ENCODE measurements at regions not wholly inside any gene's neighbourhood (a gene's known extent, or its start where the extent isn't known, plus 50 kb on each side); places are given as distances from the start of the nearest gene placed in this dataset.

- Mint-ChIP-seq H3K36me3 (no peaks in the 10 kb centered on the region), H3K9me3 (peaks cover 2% of the 10 kb centered on the region), H3K4me3 (no peak overlapping the region), H3K27me3 (no peaks in the 10 kb centered on the region), H3K27ac (no peak overlapping the region), H3K4me1 (no peaks in the 10 kb centered on the region)
- POLR2A ChIA-PET: no interaction called here
- no peak for DNase-seq
- ATAC-seq (ENCODE audit: low read depth): no peak
Measured at GRCh38 chr4:14096396-14096965, 469.0 kb upstream of the BOD1L1 start.

GRCh38 chr4:14100349-14100748 lies 472.8 kb upstream of the BOD1L1 start:
- Mint-ChIP-seq H3K4me1 (no peaks in the 10 kb centered on the region), H3K9me3 (no peaks in the 10 kb centered on the region), H3K27ac (no peak overlapping the region), H3K27me3 (no peaks in the 10 kb centered on the region), H3K4me3 (no peak overlapping the region), H3K36me3 (no peaks in the 10 kb centered on the region)
- ATAC-seq (ENCODE audit: low read depth): no peak
- no peak for DNase-seq
- POLR2A ChIA-PET: no interaction called here

GRCh38 chr4:14110407-14110806 lies 482.9 kb upstream of the BOD1L1 start:
- POLR2A ChIA-PET: no interaction called here
- DNase-seq (no peak), ATAC-seq (ENCODE audit: low read depth) (no peak)
- Mint-ChIP-seq H3K36me3 (no peaks in the 10 kb centered on the region), H3K4me1 (peaks cover 1% of the 10 kb centered on the region), H3K27me3 (no peaks in the 10 kb centered on the region), H3K4me3 (no peak overlapping the region), H3K9me3 (peaks cover 3% of the 10 kb centered on the region), H3K27ac (no peak overlapping the region)

- Mint-ChIP-seq H3K4me3 (no peak overlapping the region), H3K27ac (no peak overlapping the region), H3K4me1 (peaks cover 1% of the 10 kb centered on the region), H3K36me3 (no peaks in the 10 kb centered on the region), H3K27me3 (no peaks in the 10 kb centered on the region), H3K9me3 (peaks cover 1% of the 10 kb centered on the region)
- ATAC-seq (ENCODE audit: low read depth) (no peak), DNase-seq (no peak)
- POLR2A ChIA-PET: no interaction called here
Measured at GRCh38 chr4:14111730-14112181, 484.2 kb upstream of the BOD1L1 start.

GRCh38 chr4:14115106-14115505 lies 487.6 kb upstream of the BOD1L1 start:
- H3K4me3 Mint-ChIP-seq: no peak overlapping the region
- POLR2A ChIA-PET: no interaction called here

GRCh38 chr4:14117575-14118238 lies 490.2 kb upstream of the BOD1L1 start:
- H3K27me3 Mint-ChIP-seq: no peaks in the 10 kb centered on the region
- no peaks in the 10 kb centered on the region for H3K9me3 Mint-ChIP-seq
- DNase-seq (no peak), ATAC-seq (ENCODE audit: low read depth) (no peak)
- no peak overlapping the region for H3K27ac Mint-ChIP-seq
- peaks cover 2% of the 10 kb centered on the region for H3K4me1 Mint-ChIP-seq
- no peaks in the 10 kb centered on the region for H3K36me3 Mint-ChIP-seq
- no peak overlapping the region for H3K4me3 Mint-ChIP-seq
- POLR2A ChIA-PET: no interaction called here

More at GRCh38 chr4:14115106-14115505, 487.6 kb upstream of the BOD1L1 start:
- Mint-ChIP-seq H3K9me3 (no peaks in the 10 kb centered on the region), H3K27me3 (no peaks in the 10 kb centered on the region), H3K36me3 (no peaks in the 10 kb centered on the region), H3K4me1 (peaks cover 3% of the 10 kb centered on the region), H3K27ac (no peak overlapping the region)
- ATAC-seq (ENCODE audit: low read depth) (no peak), DNase-seq (no peak)

GRCh38 chr4:14124816-14125215 lies 497.3 kb upstream of the BOD1L1 start:
- Mint-ChIP-seq H3K4me3 (no peak overlapping the region), H3K4me1 (no peaks in the 10 kb centered on the region), H3K27ac (no peak overlapping the region), H3K36me3 (no peaks in the 10 kb centered on the region), H3K9me3 (no peaks in the 10 kb centered on the region), H3K27me3 (no peaks in the 10 kb centered on the region)
- POLR2A ChIA-PET: no interaction called here
- DNase-seq (no peak), ATAC-seq (ENCODE audit: low read depth) (no peak)

GRCh38 chr4:14125375-14126129 lies 498.0 kb upstream of the BOD1L1 start:
- no peaks in the 10 kb centered on the region for H3K36me3 Mint-ChIP-seq
- no peaks in the 10 kb centered on the region for H3K4me1 Mint-ChIP-seq
- ATAC-seq (ENCODE audit: low read depth): no peak
- H3K4me3 Mint-ChIP-seq: no peak overlapping the region
- POLR2A ChIA-PET: no interaction called here
- no peaks in the 10 kb centered on the region for H3K9me3 Mint-ChIP-seq
- H3K27me3 Mint-ChIP-seq: no peaks in the 10 kb centered on the region
- no peak overlapping the region for H3K27ac Mint-ChIP-seq
- no peak for DNase-seq

- H3K4me1 Mint-ChIP-seq: no peaks in the 10 kb centered on the region
- POLR2A ChIA-PET: no interaction called here
Measured at GRCh38 chr4:14130551-14130950, 503.0 kb upstream of the BOD1L1 start.

GRCh38 chr4:14131335-14131734 lies 503.8 kb upstream of the BOD1L1 start:
- POLR2A ChIA-PET: no interaction called here
- no peaks in the 10 kb centered on the region for H3K4me1 Mint-ChIP-seq
- no peaks in the 10 kb centered on the region for H3K27me3 Mint-ChIP-seq
- DNase-seq (no peak), ATAC-seq (ENCODE audit: low read depth) (no peak)
- no peaks in the 10 kb centered on the region for H3K36me3 Mint-ChIP-seq
- H3K9me3 Mint-ChIP-seq: no peaks in the 10 kb centered on the region
- H3K4me3 Mint-ChIP-seq: no peak overlapping the region
- no peak overlapping the region for H3K27ac Mint-ChIP-seq

More at GRCh38 chr4:14130551-14130950, 503.0 kb upstream of the BOD1L1 start:
- no peak for DNase-seq
- H3K27me3 Mint-ChIP-seq: no peaks in the 10 kb centered on the region
- H3K4me3 Mint-ChIP-seq: no peak overlapping the region
- no peak for ATAC-seq (ENCODE audit: low read depth)
- no peaks in the 10 kb centered on the region for H3K36me3 Mint-ChIP-seq
- H3K27ac Mint-ChIP-seq: no peak overlapping the region
- no peaks in the 10 kb centered on the region for H3K9me3 Mint-ChIP-seq

GRCh38 chr4:14132301-14132700 lies 504.8 kb upstream of the BOD1L1 start:
- POLR2A ChIA-PET: no interaction called here
- Mint-ChIP-seq H3K27me3 (no peaks in the 10 kb centered on the region), H3K4me3 (no peak overlapping the region), H3K4me1 (no peaks in the 10 kb centered on the region), H3K9me3 (no peaks in the 10 kb centered on the region), H3K36me3 (no peaks in the 10 kb centered on the region), H3K27ac (no peak overlapping the region)
- ATAC-seq (ENCODE audit: low read depth) (no peak), DNase-seq (no peak)

GRCh38 chr4:14138106-14138505 lies 510.6 kb upstream of the BOD1L1 start:
- ATAC-seq (ENCODE audit: low read depth) (no peak), DNase-seq (no peak)
- POLR2A ChIA-PET: no interaction called here
- H3K4me1 Mint-ChIP-seq: no peaks in the 10 kb centered on the region
- no peaks in the 10 kb centered on the region for H3K9me3 Mint-ChIP-seq
- H3K4me3 Mint-ChIP-seq: no peak overlapping the region
- no peaks in the 10 kb centered on the region for H3K27me3 Mint-ChIP-seq
- no peaks in the 10 kb centered on the region for H3K36me3 Mint-ChIP-seq
- no peak overlapping the region for H3K27ac Mint-ChIP-seq

GRCh38 chr4:14143892-14144291 lies 516.4 kb upstream of the BOD1L1 start:
- H3K36me3 Mint-ChIP-seq: no peaks in the 10 kb centered on the region
- no peaks in the 10 kb centered on the region for H3K9me3 Mint-ChIP-seq
- H3K27me3 Mint-ChIP-seq: no peaks in the 10 kb centered on the region
- H3K4me1 Mint-ChIP-seq: no peaks in the 10 kb centered on the region
- ATAC-seq (ENCODE audit: low read depth): no peak
- H3K4me3 Mint-ChIP-seq: no peak overlapping the region
- POLR2A ChIA-PET: no interaction called here
- no peak overlapping the region for H3K27ac Mint-ChIP-seq
- DNase-seq: no peak
